HCT116 (cell line): ENCODE measurements at regions not wholly inside any gene's neighbourhood (a gene's known extent, or its start where the extent isn't known, plus 50 kb on each side); places are given as distances from the start of the nearest gene placed in this dataset.

Experiments
- ATAC-seq: fragments of 200-7000 bp; cut with Tn5 transposase; 2 replicates; pipeline ENCODE4 v1.9.1; 2020; ENCODE audit warnings: mild to moderate bottlenecking, moderate library complexity
- BruUV-seq: library from RNA; stranded (reverse); fragments of 400-500 nt; replicated peaks from 2 replicates; lab custom pipeline; 2021; lab: Mats Ljungman, UMichigan
- CTCF ChIA-PET: fragments of 300-600 bp; sonication (Branson Sonifier 250); formaldehyde crosslinking; loops from one replicate; lab custom pipeline; 2021; ENCODE audit warnings: antibody characterized with exemption; lab: Charles Lee
- POLR2A ChIA-PET: fragments of 300-600, 350-600 bp; sonication (Branson Sonifier 250); formaldehyde crosslinking; loops from one replicate; lab custom pipeline; 2021; ENCODE audit warnings: antibody characterized with exemption; lab: Charles Lee
- RAD21 ChIA-PET, 2 experiments: fragments of 300-600 bp; sonication (Branson Sonifier 250); formaldehyde crosslinking; loops; one replicate each; lab custom pipeline; 2023; ENCODE audit warnings: low total read pairs in 2 of 2; ENCODE audit not compliant: uncharacterized antibody in 2 of 2, unreplicated experiment in 2 of 2, low non-redundant PET in 1 of 2; lab: Charles Lee
- DNase-seq: peaks from one replicate; pipeline ENCODE4 v3.0.0-alpha.2; 2010; ENCODE audit warnings: low read depth, low spot score
- H2AFZ ChIP-seq: fragments of 200-600 bp; shearing (Covaris generic), sonication (generic); 2 replicates; pipeline ENCODE4 v1.6.1; 2017; ENCODE audit warnings: low read depth, mixed run types, mixed read lengths, antibody characterized with exemption, low read length; ENCODE audit not compliant: poor library complexity, severe bottlenecking
- H3K27ac ChIP-seq: 2 replicates; pipeline ENCODE4 v1.5.1; 2012; ENCODE audit warnings: low read depth, low read length
- H3K27me3 ChIP-seq: fragments of 200-600 bp; sonication (generic); 2 replicates; pipeline ENCODE4 v1.6.1; 2016; ENCODE audit warnings: mixed run types, low read length, mixed read lengths; ENCODE audit not compliant: insufficient read depth
- H3K36me3 ChIP-seq, 2 experiments: fragments of 200-500 bp in 1 of 2; fragments of 200-600 bp in 1 of 2; sonication (Bioruptor generic) in 1 of 2; sonication (generic) in 1 of 2; 2 replicates each; pipeline versions ENCODE4 v1.5.1 to v1.6.1; 2014 to 2016; ENCODE audit warnings: low read length in 2 of 2, inconsistent platforms in 1 of 2, mixed read lengths in 1 of 2, mixed run types in 1 of 2; ENCODE audit not compliant: insufficient read depth in 2 of 2, control insufficient read depth in 1 of 2
- H3K4me1 ChIP-seq, 2 experiments: fragments of 200-600 bp in 1 of 2; sonication (generic) in 1 of 2; 2 replicates each; pipeline versions ENCODE4 v1.5.1 to v1.6.1; 2012 to 2017; ENCODE audit warnings: low read length in 2 of 2, inconsistent platforms in 1 of 2, mild to moderate bottlenecking in 1 of 2, mixed read lengths in 1 of 2, mixed run types in 1 of 2, moderate library complexity in 1 of 2; ENCODE audit not compliant: insufficient read depth in 2 of 2, control insufficient read depth in 1 of 2
- H3K4me2 ChIP-seq: fragments of 200-600 bp; sonication (generic); 2 replicates; pipeline ENCODE4 v1.6.1; 2017; ENCODE audit warnings: mixed run types, low read length, mixed read lengths
- H3K4me3 ChIP-seq, 2 experiments: fragments of 200-600 bp in 1 of 2; sonication (generic) in 1 of 2; replicated peaks in 1 of 2; 2 replicates each; pipeline ENCODE4 v1.5.1; 2011 to 2016; ENCODE audit warnings: low read length in 2 of 2, control low read depth in 1 of 2, low read depth in 1 of 2, mild to moderate bottlenecking in 1 of 2, mixed read lengths in 1 of 2, mixed run types in 1 of 2
- H3K79me2 ChIP-seq: fragments of 200-600 bp; sonication (generic); 2 replicates; pipeline ENCODE4 v1.6.1; 2017; ENCODE audit warnings: mild to moderate bottlenecking, mixed run types, low read length, moderate library complexity, mixed read lengths; ENCODE audit not compliant: insufficient read depth
- H3K9ac ChIP-seq: fragments of 200-600 bp; sonication (generic); 2 replicates; pipeline ENCODE4 v1.6.1; 2016; ENCODE audit warnings: low read length, mixed read lengths
- H3K9me2 ChIP-seq: fragments of 200-600 bp; sonication (generic), shearing (Covaris generic); 2 replicates; pipeline ENCODE4 v1.6.1; 2017; ENCODE audit warnings: mixed run types, mild to moderate bottlenecking, moderate library complexity; ENCODE audit not compliant: insufficient read depth
- H3K9me3 ChIP-seq, 2 experiments: fragments of 200-500 bp in 1 of 2; fragments of 200-600 bp in 1 of 2; sonication (Bioruptor generic) in 1 of 2; sonication (generic) in 1 of 2; 2 replicates each; pipeline ENCODE4 v1.6.1; 2014 to 2017; ENCODE audit warnings: low read length in 2 of 2, mixed read lengths in 2 of 2, inconsistent platforms in 1 of 2, low read depth in 1 of 2, mild to moderate bottlenecking in 1 of 2, mixed run types in 1 of 2, moderate library complexity in 1 of 2; ENCODE audit not compliant: control insufficient read depth in 1 of 2, insufficient read depth in 1 of 2
- H4K20me1 ChIP-seq: fragments of 200-600 bp; sonication (generic), shearing (Covaris generic); 2 replicates; pipeline ENCODE4 v1.6.1; 2017; ENCODE audit warnings: mixed run types, mild to moderate bottlenecking, moderate library complexity; ENCODE audit not compliant: insufficient read depth
- EZH2 ChIP-seq: fragments of 200-600 bp; sonication (generic); IDR thresholded peaks from 2 replicates; pipeline ENCODE4 v1.6.1; 2017; ENCODE audit warnings: antibody characterized with exemption, mixed run types
- FOSL1 ChIP-seq: IDR thresholded peaks from 2 replicates; pipeline ENCODE4 v1.6.1; 2012; ENCODE audit warnings: low read depth
- RAD21 ChIP-seq: IDR thresholded peaks from 2 replicates; pipeline ENCODE4 v1.6.1; 2012; ENCODE audit warnings: low read depth, mild to moderate bottlenecking
- SIN3A ChIP-seq: IDR thresholded peaks from 2 replicates; pipeline ENCODE4 v1.6.1; 2012; ENCODE audit warnings: low read depth
- SP1 ChIP-seq: IDR thresholded peaks from 2 replicates; pipeline ENCODE4 v1.6.1; 2012; ENCODE audit warnings: low read depth
- TCF7L2 ChIP-seq: IDR thresholded peaks from 2 replicates; pipeline ENCODE4 v1.7.0; 2011; ENCODE audit warnings: borderline replicate concordance, inconsistent platforms; ENCODE audit not compliant: insufficient read depth, insufficient read length; ENCODE audit errors: extremely low read depth
- YY1 ChIP-seq: IDR thresholded peaks from 2 replicates; pipeline ENCODE4 v1.6.1; 2011; ENCODE audit warnings: low read length, low read depth, moderate library complexity, mild to moderate bottlenecking; ENCODE audit not compliant: insufficient replicate concordance; ENCODE audit errors: extremely low read depth
- ZNF274 ChIP-seq: fragments of 200-500 bp; sonication (Bioruptor generic); IDR thresholded peaks from 2 replicates; pipeline ENCODE4 v1.6.1; 2014; ENCODE audit warnings: mild to moderate bottlenecking, low read depth, low read length, inconsistent platforms
- intact Hi-C: fragments of 100-400 bp; cut with micrococcal nuclease; formaldehyde crosslinking; loops from 2 replicates; pipeline ENCODE4 v1.10.0; 2022
- TF ChIP-seq, protein P1 (sequence below): IDR thresholded peaks from 2 replicates; pipeline ENCODE4 v1.6.1; 2012

- H3K9me3 ChIP-seq = no peaks in the 10 kb centered on the region
- ATAC-seq = no peak
- DNase-seq = no peak
- ChIA-PET CTCF (no interaction called here), RAD21 (no interaction called here), POLR2A (no interaction called here)
- no peaks in the 10 kb centered on the region for H3K27me3 ChIP-seq
- no peaks in the 10 kb centered on the region for H3K4me1 ChIP-seq
- H3K9ac ChIP-seq = no peak overlapping the region
- no peak overlapping the region for H3K4me2 ChIP-seq
- no peak overlapping the region for H2AFZ ChIP-seq
- H3K27ac ChIP-seq = no peak overlapping the region
- no peaks in the 10 kb centered on the region for H3K79me2 ChIP-seq
- H3K9me2 ChIP-seq = no peaks in the 10 kb centered on the region
- intact Hi-C loops = no loop called here
- no peaks in the 10 kb centered on the region for H3K36me3 ChIP-seq
- no peaks in the 10 kb centered on the region for H4K20me1 ChIP-seq
- BruUV-seq = no TSS peak
- H3K4me3 ChIP-seq = no peak overlapping the region
- TF ChIP-seq, protein P1, sequence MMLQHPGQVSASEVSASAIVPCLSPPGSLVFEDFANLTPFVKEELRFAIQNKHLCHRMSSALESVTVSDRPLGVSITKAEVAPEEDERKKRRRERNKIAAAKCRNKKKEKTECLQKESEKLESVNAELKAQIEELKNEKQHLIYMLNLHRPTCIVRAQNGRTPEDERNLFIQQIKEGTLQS = no peak
- no peak for TF ChIP-seq TCF7L2
- no peak for TF ChIP-seq SIN3A
- TF ChIP-seq, all 23 proteins: peak for 0
Measured at GRCh38 chr12:88383405-88383804, 196.9 kb downstream of the KITLG start.

DNA sequence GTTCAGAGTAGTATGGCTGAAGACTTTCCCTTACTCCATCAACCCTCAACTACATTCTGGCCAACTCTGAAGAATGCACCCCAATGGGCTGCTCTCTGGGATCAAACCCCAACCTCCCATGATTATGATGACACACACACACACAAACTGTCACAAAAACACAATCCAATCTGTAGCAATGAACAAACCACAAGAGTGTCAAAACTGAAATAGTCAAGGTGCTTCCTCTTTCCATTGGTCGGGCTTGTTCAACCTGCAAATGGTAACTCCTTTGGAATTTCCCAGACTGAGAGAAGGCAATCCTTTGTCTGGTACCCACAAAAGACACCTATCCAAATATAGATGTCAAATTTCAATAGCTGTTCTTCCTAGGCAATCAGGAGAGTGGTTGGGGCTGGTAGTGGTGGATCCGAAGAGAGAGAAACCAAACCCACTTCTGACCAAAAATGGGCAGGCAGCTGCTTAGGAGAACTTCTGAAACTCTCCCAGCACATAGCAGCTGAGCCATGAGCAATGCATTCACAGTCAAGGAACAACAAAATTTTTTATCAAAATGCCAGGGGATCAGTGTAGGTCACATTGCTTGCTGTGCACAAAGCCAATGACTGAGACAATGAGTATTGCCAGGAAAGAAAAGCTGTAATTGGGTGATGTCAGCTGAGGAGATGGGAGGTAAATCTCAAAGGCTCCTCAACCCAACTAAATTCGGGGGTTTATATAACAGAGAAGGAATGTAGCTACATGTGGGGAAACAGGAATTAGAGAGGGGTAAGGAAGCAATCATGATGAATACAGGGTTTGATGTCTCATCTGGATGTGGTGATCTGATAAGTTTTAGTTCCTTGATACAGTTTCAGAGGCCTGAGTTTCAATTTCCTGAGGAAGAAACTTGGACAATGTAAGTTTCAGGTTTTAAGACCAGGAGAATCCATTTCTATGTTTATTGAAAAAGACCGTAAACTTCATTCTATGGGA, 191.4 kb downstream of the KITLG start:
- Histone ChIP-seq H3K9me2 (no peaks in the 10 kb centered on the region), H3K27ac (no peak overlapping the region), H3K9ac (no peak overlapping the region), H3K36me3 (no peaks in the 10 kb centered on the region), H3K4me1 (0 out of 4 replicates have a peak, but pooled peaks cover 0 to 3% of the 10 kb centered on the region in 2 experiments), H3K4me2 (no peak overlapping the region), H4K20me1 (no peaks in the 10 kb centered on the region), H3K4me3 (no peak overlapping the region), H3K9me3 (no peaks in the 10 kb centered on the region), H3K27me3 (no peaks in the 10 kb centered on the region), H2AFZ (no peak overlapping the region), H3K79me2 (no peaks in the 10 kb centered on the region)
- ChIA-PET CTCF (no interaction called here), POLR2A (no interaction called here), RAD21 (no interaction called here)
- intact Hi-C loops = no loop called here
- no TSS peak for BruUV-seq
- DNase-seq = no peak
- TF ChIP-seq YY1 = no peak
- no peak for TF ChIP-seq ZNF274
- TF ChIP-seq SP1 = no peak
- no peak for TF ChIP-seq EZH2
- no peak for TF ChIP-seq FOSL1
- TF ChIP-seq RAD21 = no peak
- no peak for ATAC-seq
